ENCODE measurements at regions not wholly inside any gene's neighbourhood (a gene's known extent, or its start where the extent isn't known, plus 50 kb on each side); places are given as distances from the start of the nearest gene placed in this dataset.

DNA sequence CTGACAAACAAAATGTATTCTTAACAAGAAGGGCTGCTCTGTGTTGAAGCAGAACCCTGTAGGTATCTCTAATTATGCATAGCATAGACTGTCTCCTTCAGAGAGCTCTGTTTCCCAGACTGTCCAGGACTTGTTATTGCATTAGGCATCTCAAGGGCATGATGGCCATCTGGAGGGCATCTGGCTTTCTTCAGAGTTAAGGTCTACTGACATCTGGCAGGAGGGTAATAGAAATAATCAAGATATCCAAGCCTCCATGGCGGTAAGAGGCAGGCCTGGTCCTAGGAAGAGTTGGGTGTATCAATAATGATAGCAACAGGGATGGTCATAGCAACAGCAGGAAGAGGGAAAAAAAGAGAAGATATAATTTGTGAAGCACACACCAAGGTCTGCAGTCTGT is 161.2 kb downstream of the TTC8 start:
- no peak for TF ChIP-seq POLR2A (IDR thresholded peaks at IDR 0.05)
- no peak for TF ChIP-seq CTCF (IDR thresholded peaks at IDR 0.05)

Data from esophagus squamous epithelium (tissue), 4 donors.